ENCODE measurements at regions not wholly inside any gene's neighbourhood (a gene's known extent, or its start where the extent isn't known, plus 50 kb on each side); places are given as distances from the start of the nearest gene placed in this dataset.

- H3K27me3 ChIP-seq (ENCODE audit: control insufficient read depth, insufficient read depth, low read length, poor library complexity, severe bottlenecking) = no peaks in the 10 kb centered on the region
- no peak overlapping the region for H3K27ac ChIP-seq (ENCODE audit: low read depth, low read length)
- H3K4me1 ChIP-seq (ENCODE audit: control insufficient read depth, insufficient read depth, low read length) = no peaks in the 10 kb centered on the region
- H3K36me3 ChIP-seq (ENCODE audit: control insufficient read depth, insufficient read depth, low read length) = no peaks in the 10 kb centered on the region
- H3K27ac Mint-ChIP-seq = no peak overlapping the region
- no peaks in the 10 kb centered on the region for H3K9me3 Mint-ChIP-seq
- H3K27me3 Mint-ChIP-seq (ENCODE audit: insufficient read depth) = no peaks in the 10 kb centered on the region
- WGBS, 2 experiments (ENCODE audit: insufficient coverage in 1 of 2, insufficient read length in 1 of 2) = 56 to 65% methylated on average over 5 to 11 of the region's 12 CpGs
- no peak overlapping the region for H3K9ac ChIP-seq (ENCODE audit: extremely low read depth, low read length, poor library complexity, severe bottlenecking)
- no peak overlapping the region for H3K4me3 Mint-ChIP-seq
- no peak for TF ChIP-seq CTCF (conservative IDR thresholded peaks at IDR 0.05)
- H3K4me1 Mint-ChIP-seq = peaks cover 15% of the 10 kb centered on the region
- no peak overlapping the region for H3K4me3 ChIP-seq (ENCODE audit: low read length)
- no peaks in the 10 kb centered on the region for H3K9me3 ChIP-seq (ENCODE audit: control insufficient read depth, low read length)
- peaks cover 7% of the 10 kb centered on the region for H3K36me3 Mint-ChIP-seq (ENCODE audit: low read depth)
- peak; percentile 72 for DNase-seq
Observed at GRCh38 chr2:58479535-58480140, 238.5 kb upstream of the FANCL start.

- H3K4me1 Mint-ChIP-seq = peaks cover 15% of the 10 kb centered on the region
- Histone ChIP-seq H3K36me3 (ENCODE audit: control insufficient read depth, insufficient read depth, low read length) (no peaks in the 10 kb centered on the region), H3K27ac (ENCODE audit: low read depth, low read length) (no peak overlapping the region)
Observed at GRCh38 chr2:58476556-58476955, 235.4 kb upstream of the FANCL start.

GRCh38 chr2:58475756-58476155, 234.6 kb upstream of the FANCL start:
- H3K4me1 Mint-ChIP-seq = peaks cover 15% of the 10 kb centered on the region
- no peak overlapping the region for H3K4me3 Mint-ChIP-seq
- WGBS, 2 experiments (ENCODE audit: insufficient coverage in 1 of 2, insufficient read length in 1 of 2) = 92% methylated on average over 2 of the region's 2 CpGs; no CpG with 5 or more reads in 1 of the 2 experiments
- Histone ChIP-seq H3K9ac (ENCODE audit: extremely low read depth, low read length, poor library complexity, severe bottlenecking) (no peak overlapping the region), H3K27me3 (ENCODE audit: control insufficient read depth, insufficient read depth, low read length, poor library complexity, severe bottlenecking) (no peaks in the 10 kb centered on the region), H3K27ac (ENCODE audit: low read depth, low read length) (no peak overlapping the region), H3K36me3 (ENCODE audit: control insufficient read depth, insufficient read depth, low read length) (no peaks in the 10 kb centered on the region), H3K9me3 (ENCODE audit: control insufficient read depth, low read length) (no peaks in the 10 kb centered on the region), H3K4me3 (ENCODE audit: low read length) (no peak overlapping the region), H3K4me1 (ENCODE audit: control insufficient read depth, insufficient read depth, low read length) (no peaks in the 10 kb centered on the region)
- H3K27me3 Mint-ChIP-seq (ENCODE audit: insufficient read depth) = no peaks in the 10 kb centered on the region
- peaks cover 7% of the 10 kb centered on the region for H3K36me3 Mint-ChIP-seq (ENCODE audit: low read depth)
- TF ChIP-seq CTCF (conservative IDR thresholded peaks at IDR 0.05) = no peak
- H3K27ac Mint-ChIP-seq = no peak overlapping the region
- no peak for DNase-seq
- peaks cover 5% of the 10 kb centered on the region for H3K9me3 Mint-ChIP-seq

More at GRCh38 chr2:58476556-58476955, 235.4 kb upstream of the FANCL start:
- H3K9me3 Mint-ChIP-seq = peaks cover 5% of the 10 kb centered on the region
- H3K27me3 Mint-ChIP-seq (ENCODE audit: insufficient read depth) = no peaks in the 10 kb centered on the region
- H3K27ac Mint-ChIP-seq = no peak overlapping the region
- Histone ChIP-seq H3K27me3 (ENCODE audit: control insufficient read depth, insufficient read depth, low read length, poor library complexity, severe bottlenecking) (no peaks in the 10 kb centered on the region), H3K4me3 (ENCODE audit: low read length) (no peak overlapping the region), H3K9me3 (ENCODE audit: control insufficient read depth, low read length) (no peaks in the 10 kb centered on the region), H3K9ac (ENCODE audit: extremely low read depth, low read length, poor library complexity, severe bottlenecking) (no peak overlapping the region), H3K4me1 (ENCODE audit: control insufficient read depth, insufficient read depth, low read length) (no peaks in the 10 kb centered on the region)
- H3K4me3 Mint-ChIP-seq = no peak overlapping the region
- H3K36me3 Mint-ChIP-seq (ENCODE audit: low read depth) = peaks cover 9% of the 10 kb centered on the region
- no peak for TF ChIP-seq CTCF (conservative IDR thresholded peaks at IDR 0.05)
- no peak for DNase-seq

Measured in endodermal cell (in vitro differentiated cells).